PFSK-1 (cell line): ENCODE measurements at regions not wholly inside any gene's neighbourhood (a gene's known extent, or its start where the extent isn't known, plus 50 kb on each side); places are given as distances from the start of the nearest gene placed in this dataset.

ENCODE experiments used
- FOXP2 ChIP-seq: optimal IDR thresholded peaks from 2 replicates; pipeline ENCODE3; 2011; ENCODE audit warnings: borderline replicate concordance, control low read depth, inconsistent platforms; ENCODE audit not compliant: insufficient read depth; ENCODE audit errors: extremely low read length, extremely low read depth
- POLR2AphosphoS5 ChIP-seq: IDR thresholded peaks from 2 replicates; pipeline ENCODE4 v1.6.1; 2012; ENCODE audit warnings: low read depth, mild to moderate bottlenecking, control low read depth, low read length, moderate library complexity
- SIN3A ChIP-seq: IDR thresholded peaks from 2 replicates; pipeline ENCODE4 v1.6.1; 2012; ENCODE audit warnings: mild to moderate bottlenecking, low read length, moderate library complexity, borderline replicate concordance; ENCODE audit not compliant: insufficient read depth
- TAF1 ChIP-seq: IDR thresholded peaks from 2 replicates; pipeline ENCODE4 v1.6.1; 2012; ENCODE audit warnings: low read length, control low read depth, borderline replicate concordance; ENCODE audit not compliant: insufficient read depth
- TF ChIP-seq, protein P1 (sequence below), 2 experiments: IDR thresholded peaks; 2 replicates each; pipeline versions ENCODE4 v1.6.1 to v1.8.0; 2011 to 2012; ENCODE audit warnings: low read depth in 2 of 2, low read length in 2 of 2, control low read depth in 1 of 2, inconsistent platforms in 1 of 2, mild to moderate bottlenecking in 1 of 2, moderate library complexity in 1 of 2; ENCODE audit not compliant: insufficient read depth in 1 of 2

DNA sequence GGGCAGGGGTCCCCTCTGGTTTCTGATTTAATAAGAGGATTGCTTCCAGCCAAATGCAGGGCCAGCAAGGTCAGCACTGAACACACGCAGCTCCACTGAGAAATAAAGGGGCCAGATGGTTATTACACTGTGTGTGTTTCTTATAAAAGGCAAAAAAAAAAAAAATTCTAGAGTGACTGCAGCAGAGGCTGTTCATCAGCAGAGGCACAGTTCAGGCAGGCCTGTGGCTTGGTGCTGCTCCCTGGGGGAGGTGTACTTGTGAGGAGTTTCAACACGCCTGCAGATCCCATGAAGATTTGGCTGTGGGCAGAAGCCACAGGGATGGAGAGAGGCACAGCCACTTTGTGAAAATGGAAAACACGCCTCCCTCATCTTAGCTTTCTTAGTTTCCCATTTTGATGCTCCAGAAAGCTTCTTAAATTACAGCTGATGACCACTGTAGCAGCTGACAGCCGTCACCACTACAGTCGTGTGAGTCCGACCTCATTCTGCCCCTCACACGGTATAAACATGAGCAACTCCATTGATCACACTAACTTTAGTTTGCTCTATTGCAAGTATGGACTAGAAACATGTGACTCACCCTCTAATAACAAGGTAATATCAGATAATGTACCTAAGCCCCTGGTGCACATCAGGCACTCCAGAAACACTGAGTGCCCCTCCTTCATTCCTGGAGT lies 726.5 kb upstream of the RAB6C start:
- TF ChIP-seq POLR2AphosphoS5 (no peak), FOXP2 (no peak), TAF1 (no peak)

GRCh38 chr2:129253461-129253812 lies 726.0 kb upstream of the RAB6C start:
- TF ChIP-seq, protein P1, sequence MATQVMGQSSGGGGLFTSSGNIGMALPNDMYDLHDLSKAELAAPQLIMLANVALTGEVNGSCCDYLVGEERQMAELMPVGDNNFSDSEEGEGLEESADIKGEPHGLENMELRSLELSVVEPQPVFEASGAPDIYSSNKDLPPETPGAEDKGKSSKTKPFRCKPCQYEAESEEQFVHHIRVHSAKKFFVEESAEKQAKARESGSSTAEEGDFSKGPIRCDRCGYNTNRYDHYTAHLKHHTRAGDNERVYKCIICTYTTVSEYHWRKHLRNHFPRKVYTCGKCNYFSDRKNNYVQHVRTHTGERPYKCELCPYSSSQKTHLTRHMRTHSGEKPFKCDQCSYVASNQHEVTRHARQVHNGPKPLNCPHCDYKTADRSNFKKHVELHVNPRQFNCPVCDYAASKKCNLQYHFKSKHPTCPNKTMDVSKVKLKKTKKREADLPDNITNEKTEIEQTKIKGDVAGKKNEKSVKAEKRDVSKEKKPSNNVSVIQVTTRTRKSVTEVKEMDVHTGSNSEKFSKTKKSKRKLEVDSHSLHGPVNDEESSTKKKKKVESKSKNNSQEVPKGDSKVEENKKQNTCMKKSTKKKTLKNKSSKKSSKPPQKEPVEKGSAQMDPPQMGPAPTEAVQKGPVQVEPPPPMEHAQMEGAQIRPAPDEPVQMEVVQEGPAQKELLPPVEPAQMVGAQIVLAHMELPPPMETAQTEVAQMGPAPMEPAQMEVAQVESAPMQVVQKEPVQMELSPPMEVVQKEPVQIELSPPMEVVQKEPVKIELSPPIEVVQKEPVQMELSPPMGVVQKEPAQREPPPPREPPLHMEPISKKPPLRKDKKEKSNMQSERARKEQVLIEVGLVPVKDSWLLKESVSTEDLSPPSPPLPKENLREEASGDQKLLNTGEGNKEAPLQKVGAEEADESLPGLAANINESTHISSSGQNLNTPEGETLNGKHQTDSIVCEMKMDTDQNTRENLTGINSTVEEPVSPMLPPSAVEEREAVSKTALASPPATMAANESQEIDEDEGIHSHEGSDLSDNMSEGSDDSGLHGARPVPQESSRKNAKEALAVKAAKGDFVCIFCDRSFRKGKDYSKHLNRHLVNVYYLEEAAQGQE (IDR thresholded peaks at IDR 0.05; ENCODE audit: insufficient read depth in 1 of 2, low read depth in 2 of 2, low read length in 2 of 2), result no peak
- TF ChIP-seq FOXP2 (no peak), POLR2AphosphoS5 (no peak), TAF1 (no peak), SIN3A (no peak)

DNA sequence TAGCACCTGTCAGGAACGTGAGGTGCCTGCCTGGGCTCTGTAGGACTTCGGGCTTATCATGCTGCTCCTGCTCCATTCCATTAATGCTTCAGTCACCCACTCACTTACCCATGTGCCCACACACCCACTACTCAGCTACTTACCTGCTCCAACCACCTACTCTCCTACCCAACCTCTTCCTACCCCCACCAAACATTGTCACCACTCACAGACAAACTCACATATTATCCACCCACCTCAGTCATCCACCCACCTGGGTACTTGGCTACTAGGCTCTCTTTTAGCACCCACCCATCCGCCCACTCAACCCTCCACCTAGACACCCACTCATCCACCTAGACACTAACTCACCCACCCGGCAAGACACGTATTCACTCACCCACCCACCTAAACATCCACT lies 724.7 kb upstream of the RAB6C start:
- TF ChIP-seq SIN3A (no peak), POLR2AphosphoS5 (no peak), TAF1 (no peak), FOXP2 (no peak)
- TF ChIP-seq, protein P1 (IDR thresholded peaks at IDR 0.05; ENCODE audit: insufficient read depth in 1 of 2, low read depth in 2 of 2, low read length in 2 of 2), result no peak

DNA sequence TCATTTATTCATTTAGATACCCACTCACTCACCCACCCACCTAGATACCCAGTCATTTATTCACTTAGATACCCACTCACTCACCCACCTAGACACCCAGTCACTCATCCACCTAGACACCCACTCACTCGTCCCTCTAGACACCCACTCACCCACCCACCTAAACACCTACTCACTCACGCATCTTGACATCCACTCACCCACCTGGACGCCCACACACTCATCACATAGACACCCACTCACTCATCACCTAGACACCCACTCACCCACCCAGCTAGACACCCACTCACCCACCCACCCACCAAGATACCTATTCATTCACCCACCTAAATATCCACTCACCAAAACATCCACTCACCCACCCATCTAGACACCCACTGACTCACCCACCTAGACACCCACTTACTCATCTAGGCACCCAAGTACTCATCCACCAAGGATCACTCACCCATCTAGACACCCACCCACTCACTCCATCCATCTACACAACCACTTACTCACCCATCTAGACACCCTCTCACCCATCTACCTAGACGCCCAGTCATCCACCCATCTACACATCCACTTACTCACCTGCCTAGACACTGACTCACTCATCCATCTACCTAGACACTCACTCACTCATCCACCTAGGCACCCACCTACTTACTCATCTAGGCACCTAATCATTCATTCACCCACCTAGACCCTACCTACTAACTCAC lies 723.7 kb upstream of the RAB6C start:
- TF ChIP-seq POLR2AphosphoS5 (no peak), SIN3A (no peak), FOXP2 (no peak), TAF1 (no peak)
- TF ChIP-seq, protein P1 (IDR thresholded peaks at IDR 0.05; ENCODE audit: insufficient read depth in 1 of 2, low read depth in 2 of 2, low read length in 2 of 2), result no peak

GRCh38 chr2:129256642-129257041 lies 722.8 kb upstream of the RAB6C start:
- TF ChIP-seq TAF1, result no peak
- TF ChIP-seq, protein P1 (IDR thresholded peaks at IDR 0.05; ENCODE audit: insufficient read depth in 1 of 2, low read depth in 2 of 2, low read length in 2 of 2), result no peak
- no peak for TF ChIP-seq SIN3A
- TF ChIP-seq FOXP2, result no peak
- no peak for TF ChIP-seq POLR2AphosphoS5
